ENCODE measurements at regions not wholly inside any gene's neighbourhood (a gene's known extent, or its start where the extent isn't known, plus 50 kb on each side); places are given as distances from the start of the nearest gene placed in this dataset.
A peak's percentile ranks its signal among the peaks of the same experiment; 100 is the strongest.

GRCh38 chrX:39504850-39505259, 592.9 kb downstream of the BCOR start:
- peak; percentile 0 for DNase-seq (ENCODE audit: low read depth)

- DNase-seq (ENCODE audit: low read depth), result no peak
These were observed 591.6 kb downstream of the BCOR start for GRCh38 chrX:39506131-39506530.

- no peak for DNase-seq (ENCODE audit: low read depth)
These were observed 590.7 kb downstream of the BCOR start for GRCh38 chrX:39507034-39507433.

- DNase-seq (ENCODE audit: low read depth), result no peak
These were observed 590.0 kb downstream of the BCOR start for GRCh38 chrX:39507617-39508299.

GRCh38 chrX:39508300-39508692, 589.5 kb downstream of the BCOR start:
- no peak for DNase-seq (ENCODE audit: low read depth)

GRCh38 chrX:39509157-39509556, 588.6 kb downstream of the BCOR start:
- DNase-seq (ENCODE audit: low read depth), result no peak

- peak; percentile 0 for DNase-seq (ENCODE audit: low read depth)
These were observed 583.9 kb downstream of the BCOR start for GRCh38 chrX:39513836-39514235.

- DNase-seq (ENCODE audit: low read depth), result no peak
These were observed 583.0 kb downstream of the BCOR start for GRCh38 chrX:39514801-39515200.

GRCh38 chrX:39516427-39516841, 581.3 kb downstream of the BCOR start:
- no peak for DNase-seq (ENCODE audit: low read depth)

GRCh38 chrX:39518476-39519029, 579.2 kb downstream of the BCOR start:
- DNase-seq (ENCODE audit: low read depth), result no peak

- DNase-seq (ENCODE audit: low read depth), result peak; percentile 0
These were observed 578.7 kb downstream of the BCOR start for GRCh38 chrX:39519030-39519488.

- DNase-seq (ENCODE audit: low read depth), result no peak
These were observed 578.0 kb downstream of the BCOR start for GRCh38 chrX:39519566-39520301.

- DNase-seq (ENCODE audit: low read depth), result no peak
These were observed 572.0 kb downstream of the BCOR start for GRCh38 chrX:39525758-39526157.

GRCh38 chrX:39527025-39527424, 570.7 kb downstream of the BCOR start:
- peak; percentile 32 for DNase-seq (ENCODE audit: low read depth)

GRCh38 chrX:39528161-39528916, 569.4 kb downstream of the BCOR start:
- DNase-seq (ENCODE audit: low read depth), result no peak

- no peak for DNase-seq (ENCODE audit: low read depth)
These were observed 565.0 kb downstream of the BCOR start for GRCh38 chrX:39532761-39533160.

GRCh38 chrX:39534949-39535348, 562.8 kb downstream of the BCOR start:
- DNase-seq (ENCODE audit: low read depth), result no peak

- no peak for DNase-seq (ENCODE audit: low read depth)
These were observed 561.5 kb downstream of the BCOR start for GRCh38 chrX:39536211-39536610.

GRCh38 chrX:39541881-39542280, 555.9 kb downstream of the BCOR start:
- DNase-seq (ENCODE audit: low read depth), result no peak

GRCh38 chrX:39542316-39542715, 555.4 kb downstream of the BCOR start:
- no peak for DNase-seq (ENCODE audit: low read depth)

- DNase-seq (ENCODE audit: low read depth), result no peak
These were observed 546.9 kb downstream of the BCOR start for GRCh38 chrX:39550795-39551361.

- DNase-seq (ENCODE audit: low read depth), result no peak
These were observed 546.0 kb downstream of the BCOR start for GRCh38 chrX:39551762-39552161.

Measured in EH (cell line).